Activated T-helper 1 cell treated with anti-CD3 and anti-CD28 coated beads, Interleukin-12 subunit alpha, Interleukin-12 subunit beta, Interleukin-2, Interleukin-4 antibody, amounts not matched to agents 30 ng/mL and 10 ng/mL and 1 ng/mL, durations not matched to agents 14 hours and 24 hours and 36 hours (primary cell): ENCODE measurements at regions not wholly inside any gene's neighbourhood (a gene's known extent, or its start where the extent isn't known, plus 50 kb on each side); places are given as distances from the start of the nearest gene placed in this dataset.

Experiments used
- DNase-seq: peaks from one replicate; pipeline ENCODE4 v3.0.0; 2021; ENCODE audit warnings: low spot score
- H3K27ac Mint-ChIP-seq: one replicate; pipeline ENCODE4 v1.8.0; 2021; ENCODE audit warnings: mild to moderate bottlenecking, mixed read lengths
- H3K27me3 Mint-ChIP-seq: one replicate; pipeline ENCODE4 v1.8.0; 2022; ENCODE audit warnings: mild to moderate bottlenecking, moderate library complexity, mixed read lengths; ENCODE audit not compliant: insufficient read depth
- H3K36me3 Mint-ChIP-seq: one replicate; pipeline ENCODE4 v1.8.0; 2021; ENCODE audit warnings: low read depth, mixed read lengths
- H3K4me1 Mint-ChIP-seq: one replicate; pipeline ENCODE4 v1.8.0; 2021; ENCODE audit warnings: low read depth, mixed read lengths
- H3K4me3 Mint-ChIP-seq: one replicate; pipeline ENCODE4 v1.8.0; 2021; ENCODE audit warnings: mild to moderate bottlenecking, moderate library complexity, mixed read lengths
- H3K9me3 Mint-ChIP-seq: one replicate; pipeline ENCODE4 v1.8.0; 2021; ENCODE audit warnings: mixed read lengths
- intact Hi-C: fragments of 100-400 bp; cut with micrococcal nuclease; formaldehyde crosslinking; loops from one replicate; pipeline ENCODE4 v1.15.1; 2024

GRCh38 chr2:71806432-71806831, 341.2 kb downstream of the CYP26B1 start:
- Mint-ChIP-seq H3K36me3 (no peaks in the 10 kb centered on the region), H3K27me3 (no peaks in the 10 kb centered on the region), H3K27ac (no peak overlapping the region), H3K4me1 (no peaks in the 10 kb centered on the region), H3K9me3 (no peaks in the 10 kb centered on the region), H3K4me3 (no peak overlapping the region)
- no peak for DNase-seq
- intact Hi-C loops: no loop called here

- intact Hi-C loops: no loop called here
- no peaks in the 10 kb centered on the region for H3K4me1 Mint-ChIP-seq
- H3K27ac Mint-ChIP-seq: no peak overlapping the region
- no peak overlapping the region for H3K4me3 Mint-ChIP-seq
- H3K9me3 Mint-ChIP-seq: no peaks in the 10 kb centered on the region
- no peaks in the 10 kb centered on the region for H3K36me3 Mint-ChIP-seq
- H3K27me3 Mint-ChIP-seq: no peaks in the 10 kb centered on the region
- no peak for DNase-seq
Observed at GRCh38 chr2:71804281-71804751, 343.3 kb downstream of the CYP26B1 start.

DNA sequence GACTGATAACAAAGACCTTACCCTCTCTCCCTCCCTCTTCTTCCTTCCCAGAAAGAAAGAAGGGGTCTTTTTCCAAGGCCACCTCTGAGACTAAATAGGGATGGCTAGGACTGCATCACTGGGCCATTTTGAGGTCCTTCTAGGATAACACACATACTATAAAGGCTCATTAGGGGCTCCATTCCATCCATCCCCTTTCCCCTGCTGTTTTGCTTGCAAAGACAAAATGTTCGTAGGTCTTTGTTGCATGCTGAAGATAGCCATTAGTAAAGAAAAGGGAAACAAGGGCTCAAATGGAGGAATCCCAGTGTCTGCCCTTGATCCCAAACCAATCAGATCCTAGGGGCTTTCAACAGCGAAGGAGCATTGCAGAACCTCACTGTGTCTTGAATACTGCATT, 344.3 kb downstream of the CYP26B1 start:
- intact Hi-C loops: no loop called here
- Mint-ChIP-seq H3K9me3 (no peaks in the 10 kb centered on the region), H3K4me3 (no peak overlapping the region), H3K27ac (no peak overlapping the region), H3K27me3 (no peaks in the 10 kb centered on the region), H3K36me3 (no peaks in the 10 kb centered on the region), H3K4me1 (no peaks in the 10 kb centered on the region)
- DNase-seq: no peak

DNA sequence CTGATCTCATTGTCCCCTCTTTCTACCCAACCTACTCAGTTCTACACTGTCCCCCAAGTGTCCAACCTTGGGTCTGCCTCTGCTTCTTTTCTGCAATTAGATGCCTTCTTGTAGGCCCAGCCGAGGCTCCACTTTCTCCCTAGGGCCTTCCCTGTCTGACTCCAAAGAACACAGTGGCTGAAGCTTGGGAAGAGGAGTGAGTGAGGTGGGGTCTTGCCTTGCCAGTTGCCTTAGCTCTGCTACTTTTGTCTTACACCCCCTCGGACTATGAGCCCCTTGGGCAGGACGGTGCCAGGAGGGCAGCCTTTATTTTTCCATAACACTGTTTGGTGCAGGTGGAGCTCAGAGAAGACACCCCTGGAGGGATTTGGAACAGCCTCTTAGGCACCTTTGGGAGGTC, 345.1 kb downstream of the CYP26B1 start:
- intact Hi-C loops: no loop called here
- H3K9me3 Mint-ChIP-seq: no peaks in the 10 kb centered on the region
- no peak for DNase-seq
- no peak overlapping the region for H3K27ac Mint-ChIP-seq
- no peak overlapping the region for H3K4me3 Mint-ChIP-seq
- H3K4me1 Mint-ChIP-seq: no peaks in the 10 kb centered on the region
- no peaks in the 10 kb centered on the region for H3K36me3 Mint-ChIP-seq
- H3K27me3 Mint-ChIP-seq: no peaks in the 10 kb centered on the region

GRCh38 chr2:71801969-71802368, 345.7 kb downstream of the CYP26B1 start:
- intact Hi-C loops: no loop called here
- no peak overlapping the region for H3K4me3 Mint-ChIP-seq
- H3K9me3 Mint-ChIP-seq: no peaks in the 10 kb centered on the region
- no peak overlapping the region for H3K27ac Mint-ChIP-seq
- no peak for DNase-seq
- no peaks in the 10 kb centered on the region for H3K4me1 Mint-ChIP-seq
- no peaks in the 10 kb centered on the region for H3K27me3 Mint-ChIP-seq
- no peaks in the 10 kb centered on the region for H3K36me3 Mint-ChIP-seq

- intact Hi-C loops: no loop called here
Observed at GRCh38 chr2:71801556-71801955, 346.1 kb downstream of the CYP26B1 start.

DNA sequence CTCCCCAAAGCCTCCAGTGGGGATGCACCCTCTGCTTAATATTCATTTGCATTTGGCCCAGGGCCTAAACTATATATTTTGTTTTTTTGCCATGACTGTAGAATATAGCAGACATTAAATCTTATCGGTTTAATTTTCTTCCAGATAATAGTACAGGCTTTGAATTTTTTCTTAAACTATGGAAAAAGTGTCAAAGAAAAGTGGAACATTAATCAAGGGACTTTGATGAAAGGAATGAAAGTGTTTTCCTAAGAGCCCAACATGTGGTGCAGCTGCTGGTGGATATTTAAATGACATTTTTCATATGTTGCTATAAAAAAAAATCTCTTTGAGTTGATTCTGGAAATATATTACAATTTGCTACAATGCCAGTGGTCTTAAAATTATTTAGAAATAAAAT, 346.8 kb downstream of the CYP26B1 start:
- Mint-ChIP-seq H3K27me3 (no peaks in the 10 kb centered on the region), H3K27ac (no peak overlapping the region), H3K4me3 (no peak overlapping the region), H3K4me1 (no peaks in the 10 kb centered on the region), H3K36me3 (no peaks in the 10 kb centered on the region), H3K9me3 (no peaks in the 10 kb centered on the region)
- DNase-seq: no peak
- intact Hi-C loops: no loop called here

More at GRCh38 chr2:71801556-71801955, 346.1 kb downstream of the CYP26B1 start:
- Mint-ChIP-seq H3K4me3 (no peak overlapping the region), H3K27ac (no peak overlapping the region), H3K4me1 (no peaks in the 10 kb centered on the region), H3K36me3 (no peaks in the 10 kb centered on the region), H3K9me3 (no peaks in the 10 kb centered on the region), H3K27me3 (no peaks in the 10 kb centered on the region)
- DNase-seq: no peak

GRCh38 chr2:71800106-71800809, 346.9 kb downstream of the DYSF start:
- Mint-ChIP-seq H3K27ac (no peak overlapping the region), H3K4me3 (no peak overlapping the region), H3K9me3 (no peaks in the 10 kb centered on the region), H3K36me3 (no peaks in the 10 kb centered on the region), H3K4me1 (no peaks in the 10 kb centered on the region), H3K27me3 (no peaks in the 10 kb centered on the region)
- intact Hi-C loops: no loop called here
- DNase-seq: no peak

GRCh38 chr2:71799013-71799575, 345.7 kb downstream of the DYSF start:
- Mint-ChIP-seq H3K9me3 (no peaks in the 10 kb centered on the region), H3K27ac (no peak overlapping the region)
- intact Hi-C loops: no loop called here

GRCh38 chr2:71798266-71799012, 345.1 kb downstream of the DYSF start:
- intact Hi-C loops: loop anchor here (1.0 kb wide), 1 partner anchor 250 kb away; no protein-coding TSS in a partner anchor
- Mint-ChIP-seq H3K27ac (no peak overlapping the region), H3K9me3 (no peaks in the 10 kb centered on the region), H3K4me3 (no peak overlapping the region), H3K4me1 (no peaks in the 10 kb centered on the region), H3K27me3 (no peaks in the 10 kb centered on the region), H3K36me3 (no peaks in the 10 kb centered on the region)
- no peak for DNase-seq

More at GRCh38 chr2:71799013-71799575, 345.7 kb downstream of the DYSF start:
- H3K27me3 Mint-ChIP-seq: no peaks in the 10 kb centered on the region
- no peaks in the 10 kb centered on the region for H3K4me1 Mint-ChIP-seq
- no peak overlapping the region for H3K4me3 Mint-ChIP-seq
- DNase-seq: no peak
- no peaks in the 10 kb centered on the region for H3K36me3 Mint-ChIP-seq

DNA sequence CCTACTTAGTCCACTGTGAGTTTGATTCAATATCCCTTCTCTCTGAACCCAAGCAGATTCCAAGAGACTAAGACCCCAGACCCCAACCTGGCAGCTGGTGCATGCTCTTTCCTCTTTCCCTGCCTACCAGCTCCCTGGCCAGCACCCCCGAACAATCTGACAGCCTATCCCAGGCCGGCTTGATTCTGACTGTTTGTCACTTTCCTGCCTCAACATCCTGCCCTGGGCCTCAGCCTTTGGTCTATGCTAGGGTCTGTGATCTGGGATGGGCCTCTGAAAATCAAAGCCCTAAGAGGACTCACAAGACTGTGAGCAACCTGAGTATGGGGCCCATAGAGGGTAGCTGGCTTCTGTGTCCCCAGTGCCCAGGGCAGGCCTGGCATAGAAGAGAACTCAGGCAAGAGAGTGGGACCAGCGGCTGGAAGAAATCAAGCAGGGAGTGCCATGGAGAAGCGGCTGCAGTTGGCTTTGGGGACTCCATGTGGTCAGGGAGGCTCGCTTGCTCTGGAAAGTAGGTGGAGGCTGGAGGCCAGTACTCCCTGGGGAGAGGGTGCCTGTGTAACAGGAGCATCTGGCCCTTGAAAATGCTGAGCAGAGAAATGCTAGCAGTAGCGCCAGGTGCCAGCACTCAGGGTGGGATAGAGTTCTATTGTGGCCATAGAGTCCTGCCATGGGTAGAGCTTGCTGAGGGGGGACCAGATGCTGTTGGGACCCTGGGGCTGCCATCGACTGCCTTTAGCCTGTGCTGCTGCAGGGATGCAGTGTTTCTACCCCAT, 343.9 kb downstream of the DYSF start:
- Mint-ChIP-seq H3K27ac (no peak overlapping the region), H3K4me3 (no peak overlapping the region), H3K4me1 (no peaks in the 10 kb centered on the region), H3K27me3 (no peaks in the 10 kb centered on the region), H3K36me3 (no peaks in the 10 kb centered on the region), H3K9me3 (no peaks in the 10 kb centered on the region)
- no peak for DNase-seq
- intact Hi-C loops: no loop called here

- Mint-ChIP-seq H3K4me3 (no peak overlapping the region), H3K36me3 (no peaks in the 10 kb centered on the region), H3K4me1 (no peaks in the 10 kb centered on the region), H3K27me3 (no peaks in the 10 kb centered on the region), H3K27ac (no peak overlapping the region), H3K9me3 (no peaks in the 10 kb centered on the region)
- DNase-seq: no peak
- intact Hi-C loops: no loop called here
Observed at GRCh38 chr2:71796174-71796593, 342.8 kb downstream of the DYSF start.
